ENCODE measurements at regions not wholly inside any gene's neighbourhood (a gene's known extent, or its start where the extent isn't known, plus 50 kb on each side); places are given as distances from the start of the nearest gene placed in this dataset.

DNA sequence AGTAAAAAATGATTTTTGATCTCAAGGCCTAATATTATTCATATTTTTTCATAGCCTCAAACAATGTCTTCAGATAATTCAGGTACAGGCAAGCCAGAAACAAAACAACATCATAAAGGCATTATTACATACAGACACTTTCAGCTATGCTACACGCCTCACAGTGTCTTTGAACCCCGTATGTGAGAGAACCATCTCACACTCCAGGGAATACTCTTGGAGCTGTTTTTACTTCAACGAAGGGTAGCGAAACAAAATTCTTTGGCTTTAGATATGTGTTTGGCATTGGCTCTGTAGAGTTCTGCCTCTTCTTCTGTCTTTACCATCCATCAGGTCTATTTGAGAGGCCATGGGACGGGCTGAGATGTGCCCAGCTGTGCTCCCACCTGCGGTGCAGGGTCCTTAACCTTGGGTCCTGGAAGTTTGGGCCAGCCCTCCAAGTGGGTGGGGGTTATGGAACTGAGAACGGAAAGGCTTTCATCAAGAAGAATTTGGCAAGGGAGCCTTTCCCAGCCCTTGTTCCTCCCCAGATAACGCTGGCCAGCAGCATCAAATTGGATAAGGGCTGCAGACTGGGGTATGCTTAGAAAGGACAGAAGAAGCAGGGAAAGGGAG, 276.9 kb downstream of the TCF7L2 start:
- TF ChIP-seq, protein P1, sequence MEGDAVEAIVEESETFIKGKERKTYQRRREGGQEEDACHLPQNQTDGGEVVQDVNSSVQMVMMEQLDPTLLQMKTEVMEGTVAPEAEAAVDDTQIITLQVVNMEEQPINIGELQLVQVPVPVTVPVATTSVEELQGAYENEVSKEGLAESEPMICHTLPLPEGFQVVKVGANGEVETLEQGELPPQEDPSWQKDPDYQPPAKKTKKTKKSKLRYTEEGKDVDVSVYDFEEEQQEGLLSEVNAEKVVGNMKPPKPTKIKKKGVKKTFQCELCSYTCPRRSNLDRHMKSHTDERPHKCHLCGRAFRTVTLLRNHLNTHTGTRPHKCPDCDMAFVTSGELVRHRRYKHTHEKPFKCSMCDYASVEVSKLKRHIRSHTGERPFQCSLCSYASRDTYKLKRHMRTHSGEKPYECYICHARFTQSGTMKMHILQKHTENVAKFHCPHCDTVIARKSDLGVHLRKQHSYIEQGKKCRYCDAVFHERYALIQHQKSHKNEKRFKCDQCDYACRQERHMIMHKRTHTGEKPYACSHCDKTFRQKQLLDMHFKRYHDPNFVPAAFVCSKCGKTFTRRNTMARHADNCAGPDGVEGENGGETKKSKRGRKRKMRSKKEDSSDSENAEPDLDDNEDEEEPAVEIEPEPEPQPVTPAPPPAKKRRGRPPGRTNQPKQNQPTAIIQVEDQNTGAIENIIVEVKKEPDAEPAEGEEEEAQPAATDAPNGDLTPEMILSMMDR (conservative IDR thresholded peaks at IDR 0.05), result no peak
- TF ChIP-seq EZH2 (IDR thresholded peaks at IDR 0.05; ENCODE audit: low read depth), result no peak

Data from PC-9 (cell line).